ENCODE measurements at regions not wholly inside any gene's neighbourhood (a gene's known extent, or its start where the extent isn't known, plus 50 kb on each side); places are given as distances from the start of the nearest gene placed in this dataset.

DNA sequence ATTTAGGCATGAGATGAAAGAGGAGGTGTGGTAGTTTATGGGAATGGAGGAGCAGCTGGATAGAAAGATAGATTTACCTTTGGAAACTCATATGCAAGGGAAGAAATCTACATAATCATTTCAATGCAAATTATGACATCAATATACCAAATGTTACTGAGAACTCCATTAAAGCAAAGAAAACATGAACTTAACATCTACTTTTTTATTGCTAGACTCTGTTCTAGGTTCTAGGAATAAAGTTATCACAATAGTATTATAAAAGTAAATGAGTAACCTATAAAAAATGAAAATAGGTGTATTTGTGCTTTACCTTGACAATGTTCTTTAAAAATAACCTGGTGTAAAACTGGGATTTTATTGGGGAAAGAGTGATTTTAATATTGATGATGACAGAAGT lies 221.6 kb upstream of the SLIT2 start:
- POLR2A ChIA-PET = no interaction called here
- Histone ChIP-seq H3K9me3 (replicated peaks; ENCODE audit: control insufficient read depth, insufficient read depth, low read length) (no peaks in the 10 kb centered on the region), H3K79me2 (ENCODE audit: control insufficient read depth, insufficient read depth, low read length) (no peaks in the 10 kb centered on the region), H3K4me1 (ENCODE audit: control insufficient read depth, insufficient read depth, low read length) (no peaks in the 10 kb centered on the region), H3K27me3 (replicated peaks in 1 of 2; ENCODE audit: control insufficient read depth in 2 of 2, insufficient read depth in 2 of 2, low read length in 1 of 2) (no peaks in the 10 kb centered on the region), H4K20me1 (ENCODE audit: control insufficient read depth, insufficient read depth) (no peaks in the 10 kb centered on the region), H3K36me3 (ENCODE audit: control insufficient read depth in 2 of 2, insufficient read depth in 2 of 2, low read length in 1 of 2) (no peaks in the 10 kb centered on the region), H2AFZ (ENCODE audit: control insufficient read depth, low read depth, low read length) (no peak overlapping the region), H3K4me3 (no peak overlapping the region), H3K9ac (ENCODE audit: control insufficient read depth, insufficient read depth, low read length) (no peak overlapping the region), H3K4me2 (ENCODE audit: control insufficient read depth, insufficient read depth) (no peak overlapping the region), H3K27ac (ENCODE audit: control insufficient read depth, insufficient read depth) (no peak overlapping the region)
- FAIRE-seq = no peak
- RAD21 ChIA-PET (ENCODE audit: unreplicated experiment) = no interaction called here
- DNase-seq (ENCODE audit: low read depth, low spot score) = no peak
- intact Hi-C loops (cut with micrococcal nuclease; ENCODE audit: unreplicated experiment) (no loop called here), in situ Hi-C loops (cut with MboI) (no loop called here)
- BruUV-seq (replicated peaks) = no TSS peak
- TF ChIP-seq ZZZ3 (IDR thresholded peaks at IDR 0.05; ENCODE audit: control insufficient read depth, insufficient read length, low read depth) (no peak), POU2F2 (IDR thresholded peaks at IDR 0.05; ENCODE audit: borderline replicate concordance, low read depth, low read length) (no peak)
- ATAC-seq = no peak
- CTCF ChIA-PET = no interaction called here
- SMC1A ChIA-PET (ENCODE audit: uncharacterized antibody, unreplicated experiment) = no interaction called here

DNA sequence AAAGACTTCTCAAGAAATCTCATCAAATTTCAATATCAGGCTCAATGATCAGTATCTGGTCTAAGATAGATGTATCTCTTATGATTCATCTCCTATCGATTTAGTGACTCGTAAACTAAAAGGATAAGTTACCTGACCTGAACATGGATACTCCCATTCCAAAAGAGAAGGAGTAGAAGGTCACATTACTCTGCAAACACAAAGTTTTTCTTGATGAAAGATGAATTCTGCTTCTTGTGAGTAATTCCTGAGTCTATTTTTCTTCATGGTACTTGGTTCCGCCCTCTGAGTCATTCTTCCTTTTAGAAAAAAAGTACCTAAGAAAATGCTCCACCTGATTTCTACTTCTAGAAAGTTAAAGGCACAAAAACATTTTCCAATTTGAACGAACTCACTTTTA lies 223.1 kb upstream of the SLIT2 start:
- Histone ChIP-seq H3K4me1 (ENCODE audit: control insufficient read depth, insufficient read depth, low read length) (no peaks in the 10 kb centered on the region), H2AFZ (ENCODE audit: control insufficient read depth, low read depth, low read length) (no peak overlapping the region), H3K4me2 (ENCODE audit: control insufficient read depth, insufficient read depth) (no peak overlapping the region), H3K9me3 (replicated peaks; ENCODE audit: control insufficient read depth, insufficient read depth, low read length) (no peaks in the 10 kb centered on the region), H3K4me3 (no peak overlapping the region), H4K20me1 (ENCODE audit: control insufficient read depth, insufficient read depth) (no peaks in the 10 kb centered on the region), H3K36me3 (ENCODE audit: control insufficient read depth in 2 of 2, insufficient read depth in 2 of 2, low read length in 1 of 2) (no peaks in the 10 kb centered on the region), H3K9ac (ENCODE audit: control insufficient read depth, insufficient read depth, low read length) (no peak overlapping the region), H3K27me3 (replicated peaks in 1 of 2; ENCODE audit: control insufficient read depth in 2 of 2, insufficient read depth in 2 of 2, low read length in 1 of 2) (no peaks in the 10 kb centered on the region), H3K27ac (ENCODE audit: control insufficient read depth, insufficient read depth) (no peak overlapping the region), H3K79me2 (ENCODE audit: control insufficient read depth, insufficient read depth, low read length) (no peaks in the 10 kb centered on the region)
- DNase-seq (ENCODE audit: low read depth, low spot score) = no peak
- ChIA-PET CTCF (no interaction called here), POLR2A (no interaction called here), SMC1A (ENCODE audit: uncharacterized antibody, unreplicated experiment) (no interaction called here), RAD21 (ENCODE audit: unreplicated experiment) (no interaction called here)
- in situ Hi-C loops (cut with MboI) (no loop called here), intact Hi-C loops (cut with micrococcal nuclease; ENCODE audit: unreplicated experiment) (no loop called here)
- no peak for FAIRE-seq
- no TSS peak for BruUV-seq (replicated peaks)
- WGBS (ENCODE audit: insufficient coverage, insufficient replicate concordance, low lambda C conversion rate, missing lambda C conversion rate) = 0% methylated on average over 4 of the region's 4 CpGs
- no peak for ATAC-seq
- no peak for TF ChIP-seq RUNX3 (IDR thresholded peaks at IDR 0.05; ENCODE audit: low read length)
- TF ChIP-seq YY1 (IDR thresholded peaks at IDR 0.05; ENCODE audit: low read depth, low read length) = no peak
- TF ChIP-seq, protein P1, sequence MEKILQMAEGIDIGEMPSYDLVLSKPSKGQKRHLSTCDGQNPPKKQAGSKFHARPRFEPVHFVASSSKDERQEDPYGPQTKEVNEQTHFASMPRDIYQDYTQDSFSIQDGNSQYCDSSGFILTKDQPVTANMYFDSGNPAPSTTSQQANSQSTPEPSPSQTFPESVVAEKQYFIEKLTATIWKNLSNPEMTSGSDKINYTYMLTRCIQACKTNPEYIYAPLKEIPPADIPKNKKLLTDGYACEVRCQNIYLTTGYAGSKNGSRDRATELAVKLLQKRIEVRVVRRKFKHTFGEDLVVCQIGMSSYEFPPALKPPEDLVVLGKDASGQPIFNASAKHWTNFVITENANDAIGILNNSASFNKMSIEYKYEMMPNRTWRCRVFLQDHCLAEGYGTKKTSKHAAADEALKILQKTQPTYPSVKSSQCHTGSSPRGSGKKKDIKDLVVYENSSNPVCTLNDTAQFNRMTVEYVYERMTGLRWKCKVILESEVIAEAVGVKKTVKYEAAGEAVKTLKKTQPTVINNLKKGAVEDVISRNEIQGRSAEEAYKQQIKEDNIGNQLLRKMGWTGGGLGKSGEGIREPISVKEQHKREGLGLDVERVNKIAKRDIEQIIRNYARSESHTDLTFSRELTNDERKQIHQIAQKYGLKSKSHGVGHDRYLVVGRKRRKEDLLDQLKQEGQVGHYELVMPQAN (conservative IDR thresholded peaks at IDR 0.05) = no peak
- TF ChIP-seq NR2C2 (IDR thresholded peaks at IDR 0.05; ENCODE audit: borderline replicate concordance, control insufficient read depth, insufficient read length, low read depth) = no peak
- TF ChIP-seq, protein P2, sequence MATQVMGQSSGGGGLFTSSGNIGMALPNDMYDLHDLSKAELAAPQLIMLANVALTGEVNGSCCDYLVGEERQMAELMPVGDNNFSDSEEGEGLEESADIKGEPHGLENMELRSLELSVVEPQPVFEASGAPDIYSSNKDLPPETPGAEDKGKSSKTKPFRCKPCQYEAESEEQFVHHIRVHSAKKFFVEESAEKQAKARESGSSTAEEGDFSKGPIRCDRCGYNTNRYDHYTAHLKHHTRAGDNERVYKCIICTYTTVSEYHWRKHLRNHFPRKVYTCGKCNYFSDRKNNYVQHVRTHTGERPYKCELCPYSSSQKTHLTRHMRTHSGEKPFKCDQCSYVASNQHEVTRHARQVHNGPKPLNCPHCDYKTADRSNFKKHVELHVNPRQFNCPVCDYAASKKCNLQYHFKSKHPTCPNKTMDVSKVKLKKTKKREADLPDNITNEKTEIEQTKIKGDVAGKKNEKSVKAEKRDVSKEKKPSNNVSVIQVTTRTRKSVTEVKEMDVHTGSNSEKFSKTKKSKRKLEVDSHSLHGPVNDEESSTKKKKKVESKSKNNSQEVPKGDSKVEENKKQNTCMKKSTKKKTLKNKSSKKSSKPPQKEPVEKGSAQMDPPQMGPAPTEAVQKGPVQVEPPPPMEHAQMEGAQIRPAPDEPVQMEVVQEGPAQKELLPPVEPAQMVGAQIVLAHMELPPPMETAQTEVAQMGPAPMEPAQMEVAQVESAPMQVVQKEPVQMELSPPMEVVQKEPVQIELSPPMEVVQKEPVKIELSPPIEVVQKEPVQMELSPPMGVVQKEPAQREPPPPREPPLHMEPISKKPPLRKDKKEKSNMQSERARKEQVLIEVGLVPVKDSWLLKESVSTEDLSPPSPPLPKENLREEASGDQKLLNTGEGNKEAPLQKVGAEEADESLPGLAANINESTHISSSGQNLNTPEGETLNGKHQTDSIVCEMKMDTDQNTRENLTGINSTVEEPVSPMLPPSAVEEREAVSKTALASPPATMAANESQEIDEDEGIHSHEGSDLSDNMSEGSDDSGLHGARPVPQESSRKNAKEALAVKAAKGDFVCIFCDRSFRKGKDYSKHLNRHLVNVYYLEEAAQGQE (IDR thresholded peaks at IDR 0.05; ENCODE audit: low read depth, low read length) = no peak
- TF ChIP-seq, protein P3, sequence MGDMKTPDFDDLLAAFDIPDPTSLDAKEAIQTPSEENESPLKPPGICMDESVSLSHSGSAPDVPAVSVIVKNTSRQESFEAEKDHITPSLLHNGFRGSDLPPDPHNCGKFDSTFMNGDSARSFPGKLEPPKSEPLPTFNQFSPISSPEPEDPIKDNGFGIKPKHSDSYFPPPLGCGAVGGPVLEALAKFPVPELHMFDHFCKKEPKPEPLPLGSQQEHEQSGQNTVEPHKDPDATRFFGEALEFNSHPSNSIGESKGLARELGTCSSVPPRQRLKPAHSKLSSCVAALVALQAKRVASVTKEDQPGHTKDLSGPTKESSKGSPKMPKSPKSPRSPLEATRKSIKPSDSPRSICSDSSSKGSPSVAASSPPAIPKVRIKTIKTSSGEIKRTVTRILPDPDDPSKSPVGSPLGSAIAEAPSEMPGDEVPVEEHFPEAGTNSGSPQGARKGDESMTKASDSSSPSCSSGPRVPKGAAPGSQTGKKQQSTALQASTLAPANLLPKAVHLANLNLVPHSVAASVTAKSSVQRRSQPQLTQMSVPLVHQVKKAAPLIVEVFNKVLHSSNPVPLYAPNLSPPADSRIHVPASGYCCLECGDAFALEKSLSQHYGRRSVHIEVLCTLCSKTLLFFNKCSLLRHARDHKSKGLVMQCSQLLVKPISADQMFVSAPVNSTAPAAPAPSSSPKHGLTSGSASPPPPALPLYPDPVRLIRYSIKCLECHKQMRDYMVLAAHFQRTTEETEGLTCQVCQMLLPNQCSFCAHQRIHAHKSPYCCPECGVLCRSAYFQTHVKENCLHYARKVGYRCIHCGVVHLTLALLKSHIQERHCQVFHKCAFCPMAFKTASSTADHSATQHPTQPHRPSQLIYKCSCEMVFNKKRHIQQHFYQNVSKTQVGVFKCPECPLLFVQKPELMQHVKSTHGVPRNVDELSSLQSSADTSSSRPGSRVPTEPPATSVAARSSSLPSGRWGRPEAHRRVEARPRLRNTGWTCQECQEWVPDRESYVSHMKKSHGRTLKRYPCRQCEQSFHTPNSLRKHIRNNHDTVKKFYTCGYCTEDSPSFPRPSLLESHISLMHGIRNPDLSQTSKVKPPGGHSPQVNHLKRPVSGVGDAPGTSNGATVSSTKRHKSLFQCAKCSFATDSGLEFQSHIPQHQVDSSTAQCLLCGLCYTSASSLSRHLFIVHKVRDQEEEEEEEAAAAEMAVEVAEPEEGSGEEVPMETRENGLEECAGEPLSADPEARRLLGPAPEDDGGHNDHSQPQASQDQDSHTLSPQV (IDR thresholded peaks at IDR 0.05) = no peak
- TF ChIP-seq, protein P4, sequence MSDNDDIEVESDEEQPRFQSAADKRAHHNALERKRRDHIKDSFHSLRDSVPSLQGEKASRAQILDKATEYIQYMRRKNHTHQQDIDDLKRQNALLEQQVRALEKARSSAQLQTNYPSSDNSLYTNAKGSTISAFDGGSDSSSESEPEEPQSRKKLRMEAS (IDR thresholded peaks at IDR 0.05; ENCODE audit: low read depth, low read length) = no peak

Measured in GM12878 (cell line).